Upper lobe of left lung (tissue), 6 donors: ENCODE measurements at regions not wholly inside any gene's neighbourhood (a gene's known extent, or its start where the extent isn't known, plus 50 kb on each side); places are given as distances from the start of the nearest gene placed in this dataset.

Source experiments
- ATAC-seq, 2 donors: fragments of 200-7000 bp; cut with Tn5 transposase; one replicate each; pipeline ENCODE4 v1.9.1; 2022; ENCODE audit warnings: mild to moderate bottlenecking in 2 of 2, moderate library complexity in 2 of 2; ENCODE audit not compliant: low FRiP score in 2 of 2
- DNase-seq, 2 donors: peaks; one replicate each; pipeline ENCODE4 v3.0.0-alpha.2; 2019 to 2020
- H3K27ac ChIP-seq, 4 donors: fragments of 200-600 bp; sonication (generic); one replicate each; pipeline ENCODE4 v1.5.1; 2016 to 2019
- H3K27me3 ChIP-seq, 4 donors: fragments of 200-600 bp; sonication (generic); one replicate each; pipeline ENCODE4 v1.5.1; 2017 to 2019
- H3K36me3 ChIP-seq, 4 donors: fragments of 200-600 bp; sonication (generic); one replicate each; pipeline ENCODE4 v1.5.1; 2016 to 2019
- H3K4me1 ChIP-seq, 4 donors: fragments of 200-600 bp; sonication (generic); one replicate each; pipeline ENCODE4 v1.5.1; 2018 to 2019
- H3K4me3 ChIP-seq, 4 donors: fragments of 200-600 bp; sonication (generic); one replicate each; pipeline ENCODE4 v1.5.1; 2017 to 2019; ENCODE audit warnings: mild to moderate bottlenecking in 2 of 4, moderate library complexity in 1 of 4
- H3K9me3 ChIP-seq, 4 donors: fragments of 200-600 bp; sonication (generic); one replicate each; pipeline ENCODE4 v1.5.1; 2018 to 2019
- CTCF ChIP-seq, 6 experiments: fragments of 450-650 bp in 4 of 6; fragments of 200-600 bp in 2 of 6; sonication (generic) in 2 of 6; IDR thresholded peaks; one replicate each; pipeline ENCODE4 v1.5.1; 2016 to 2019; ENCODE audit warnings: antibody characterized with exemption in 6 of 6
- EP300 ChIP-seq, 4 donors: sonication (generic); formaldehyde crosslinking; IDR thresholded peaks; one replicate each; pipeline ENCODE4 v1.5.1; 2017; ENCODE audit warnings: antibody characterized with exemption in 4 of 4, control low read depth in 2 of 4
- POLR2A ChIP-seq, 4 donors: fragments of 450-650 bp; IDR thresholded peaks; one replicate each; pipeline ENCODE4 v1.5.1; 2016 to 2017; ENCODE audit warnings: antibody characterized with exemption in 4 of 4, mild to moderate bottlenecking in 2 of 4
- POLR2AphosphoS5 ChIP-seq, 2 donors: sonication (generic); formaldehyde crosslinking; IDR thresholded peaks; one replicate each; pipeline ENCODE4 v1.5.1; 2017; ENCODE audit warnings: antibody characterized with exemption in 2 of 2
- WGBS, 2 donors: methylation state at CpG; one replicate each; pipeline ENCODE4 v1.1.5; 2017 to 2018; 5-methylcytosine and 5-hydroxymethylcytosine counted together
- donor health status: DM: no; HTN: no; CAD: no; lungs with moderate emphysema.
- donor health status: DM: no; HTN: yes; CAD: no; lungs with severe emphysema.

GRCh38 chr17:13084420-13084819 lies 66.6 kb upstream of the ELAC2 start:
- ATAC-seq (no peak), DNase-seq (no peak)
- TF ChIP-seq POLR2AphosphoS5 (IDR thresholded peaks at IDR 0.05), result no peak
- TF ChIP-seq EP300 (IDR thresholded peaks at IDR 0.05), result no peak
- no peak for TF ChIP-seq POLR2A (IDR thresholded peaks at IDR 0.05)
- no peak for TF ChIP-seq CTCF (IDR thresholded peaks at IDR 0.05)
- Histone ChIP-seq H3K27ac (no peak overlapping the region), H3K36me3 (no peaks in the 10 kb centered on the region), H3K9me3 (no peaks in the 10 kb centered on the region), H3K4me3 (no peak overlapping the region), H3K27me3 (no peaks in the 10 kb centered on the region), H3K4me1 (peaks cover 0 to 3% (median 0%) of the 10 kb centered on the region in 4 donors)
- WGBS, 2 donors, result 44 to 52% methylated on average over 3 of the region's 3 CpGs

GRCh38 chr17:13078591-13079385 lies 61.0 kb upstream of the ELAC2 start:
- Histone ChIP-seq H3K9me3 (no peaks in the 10 kb centered on the region), H3K36me3 (no peaks in the 10 kb centered on the region), H3K27me3 (no peaks in the 10 kb centered on the region), H3K4me1 (no peaks in the 10 kb centered on the region), H3K4me3 (no peak overlapping the region), H3K27ac (no peak overlapping the region)
- TF ChIP-seq CTCF (IDR thresholded peaks at IDR 0.05), result no peak
- no peak for TF ChIP-seq EP300 (IDR thresholded peaks at IDR 0.05)
- no peak for TF ChIP-seq POLR2AphosphoS5 (IDR thresholded peaks at IDR 0.05)
- no peak for TF ChIP-seq POLR2A (IDR thresholded peaks at IDR 0.05)
- no peak for DNase-seq
- ATAC-seq, result no peak
- 74 to 76% methylated on average over 9 to 12 of the region's 12 CpGs for WGBS, 2 donors

GRCh38 chr17:13076905-13077304 lies 59.1 kb upstream of the ELAC2 start:
- Histone ChIP-seq H3K4me1 (no peaks in the 10 kb centered on the region), H3K36me3 (no peaks in the 10 kb centered on the region), H3K4me3 (no peak overlapping the region), H3K27ac (no peak overlapping the region), H3K9me3 (no peaks in the 10 kb centered on the region), H3K27me3 (no peaks in the 10 kb centered on the region)
- ATAC-seq (no peak), DNase-seq (no peak)
- 86 to 94% methylated on average over 4 of the region's 4 CpGs for WGBS, 2 donors
- TF ChIP-seq CTCF (IDR thresholded peaks at IDR 0.05), result no peak
- TF ChIP-seq POLR2A (IDR thresholded peaks at IDR 0.05), result no peak
- no peak for TF ChIP-seq EP300 (IDR thresholded peaks at IDR 0.05)
- TF ChIP-seq POLR2AphosphoS5 (IDR thresholded peaks at IDR 0.05), result no peak

- no peak for TF ChIP-seq POLR2A (IDR thresholded peaks at IDR 0.05)
- TF ChIP-seq POLR2AphosphoS5 (IDR thresholded peaks at IDR 0.05), result no peak
- TF ChIP-seq EP300 (IDR thresholded peaks at IDR 0.05), result no peak
- no peak for TF ChIP-seq CTCF (IDR thresholded peaks at IDR 0.05)
- no peak for DNase-seq
- 57 to 65% methylated on average over 2 of the region's 2 CpGs for WGBS, 2 donors
- Histone ChIP-seq H3K9me3 (no peaks in the 10 kb centered on the region), H3K36me3 (no peaks in the 10 kb centered on the region), H3K4me1 (no peaks in the 10 kb centered on the region), H3K4me3 (no peak overlapping the region), H3K27ac (no peak overlapping the region), H3K27me3 (no peaks in the 10 kb centered on the region)
- peak in 1 of 2 donors; percentile 85 for ATAC-seq
These were observed 56.2 kb upstream of the ELAC2 start for GRCh38 chr17:13074026-13074425.

- no peak for ATAC-seq
- Histone ChIP-seq H3K9me3 (no peaks in the 10 kb centered on the region), H3K27me3 (no peaks in the 10 kb centered on the region), H3K4me3 (no peak overlapping the region), H3K27ac (peak overlapping the region in 1 of 4 donors; percentile 42), H3K36me3 (no peaks in the 10 kb centered on the region), H3K4me1 (no peaks in the 10 kb centered on the region)
- no peak for DNase-seq
- 74 to 77% methylated on average over 4 of the region's 4 CpGs for WGBS, 2 donors
- TF ChIP-seq CTCF (IDR thresholded peaks at IDR 0.05) (no peak), POLR2AphosphoS5 (IDR thresholded peaks at IDR 0.05) (no peak), EP300 (IDR thresholded peaks at IDR 0.05) (no peak), POLR2A (IDR thresholded peaks at IDR 0.05) (no peak)
These were observed 55.2 kb upstream of the ELAC2 start for GRCh38 chr17:13073018-13073417.
